BLaER1 treated with 17β-estradiol and CSF1 and Interleukin-3, amounts not matched to agents 10 nM and 100 nM (cell line): ENCODE measurements at regions not wholly inside any gene's neighbourhood (a gene's known extent, or its start where the extent isn't known, plus 50 kb on each side); places are given as distances from the start of the nearest gene placed in this dataset.

Experiments
- H3K27ac ChIP-seq, 11 experiments: shearing (Covaris generic); formaldehyde crosslinking; 2 replicates each; pipeline ENCODE4 v1.8.1; 2022
- H3K27me3 ChIP-seq, 11 experiments: shearing (Covaris generic); formaldehyde crosslinking; 2 replicates each; pipeline ENCODE4 v1.8.1; 2022
- H3K36me3 ChIP-seq, 11 experiments: shearing (Covaris generic); formaldehyde crosslinking; 2 replicates each; pipeline ENCODE4 v1.8.1; 2022
- H3K4me1 ChIP-seq, 10 experiments: shearing (Covaris generic); formaldehyde crosslinking; 2 replicates each; pipeline ENCODE4 v1.8.1; 2022
- H3K4me2 ChIP-seq, 11 experiments: shearing (Covaris generic); formaldehyde crosslinking; 2 replicates each; pipeline ENCODE4 v1.8.1; 2022
- H3K4me3 ChIP-seq, 10 experiments: shearing (Covaris generic); formaldehyde crosslinking; 2 replicates each; pipeline ENCODE4 v1.8.1; 2022
- H3K9ac ChIP-seq, 11 experiments: shearing (Covaris generic); formaldehyde crosslinking; 2 replicates each; pipeline ENCODE4 v1.8.1; 2022
- H3K9me3 ChIP-seq, 11 experiments: shearing (Covaris generic); formaldehyde crosslinking; replicated peaks in 1 of 11; 2 replicates each; pipeline ENCODE4 v1.8.1; 2022
- H4K20me1 ChIP-seq, 11 experiments: shearing (Covaris generic); formaldehyde crosslinking; 2 replicates each; pipeline ENCODE4 v1.8.1; 2022
- Cebpa-rat ChIP-seq, 11 experiments: shearing (Covaris generic); IDR thresholded peaks; 2 replicates each; pipeline ENCODE4 v1.8.1; 2022

GRCh38 chr3:89052386-89052785, 55.0 kb upstream of the EPHA3 start:
- Histone ChIP-seq H4K20me1 (no peaks in the 10 kb centered on the region), H3K36me3 (no peaks in the 10 kb centered on the region), H3K27ac (no peak overlapping the region), H3K4me1 (no peaks in the 10 kb centered on the region), H3K4me2 (no peak overlapping the region), H3K9ac (no peak overlapping the region), H3K27me3 (no peaks in the 10 kb centered on the region), H3K9me3 (no peaks in the 10 kb centered on the region), H3K4me3 (no peak overlapping the region)
- TF ChIP-seq Cebpa-rat (IDR thresholded peaks at IDR 0.05) = no peak

- H3K27ac ChIP-seq = no peak overlapping the region
- H3K4me2 ChIP-seq = no peak overlapping the region
- no peak overlapping the region for H3K9ac ChIP-seq
- no peaks in the 10 kb centered on the region for H4K20me1 ChIP-seq
- no peak for TF ChIP-seq Cebpa-rat (IDR thresholded peaks at IDR 0.05)
- H3K27me3 ChIP-seq = no peaks in the 10 kb centered on the region
- H3K4me1 ChIP-seq = no peaks in the 10 kb centered on the region
- no peaks in the 10 kb centered on the region for H3K36me3 ChIP-seq
- H3K9me3 ChIP-seq = no peaks in the 10 kb centered on the region
- no peak overlapping the region for H3K4me3 ChIP-seq
Observed at GRCh38 chr3:89057398-89057797, 50.0 kb upstream of the EPHA3 start.
